Kidney (tissue), 13 donors: ENCODE measurements at regions not wholly inside any gene's neighbourhood (a gene's known extent, or its start where the extent isn't known, plus 50 kb on each side); places are given as distances from the start of the nearest gene placed in this dataset.
A peak's percentile ranks its signal among the peaks of the same experiment; 100 is the strongest.
"Not testable (repeated sequence)": the region's sequence is repeated elsewhere in the genome, so short reads cannot be mapped to it uniquely, and the experiment has no call there.

Experiments used
- DNase-seq, 5 donors: peaks; one replicate each; pipeline ENCODE4 v3.0.0-alpha.2; 2013 to 2020
- FAIRE-seq: peaks from 2 replicates; lab custom pipeline; 2012; peaks lifted over from hg19 to GRCh38; lab: Jason Lieb, UNC
- H3K27ac ChIP-seq, 2 donors: one replicate each; pipeline ENCODE4 v1.7.0; 2013; ENCODE audit warnings: low read depth in 2 of 2, low read length in 2 of 2, inconsistent platforms in 1 of 2
- H3K27me3 ChIP-seq: one replicate; pipeline ENCODE4 v1.7.1; 2013; ENCODE audit warnings: low read length, inconsistent platforms; ENCODE audit not compliant: control insufficient read depth, insufficient read depth
- H3K36me3 ChIP-seq, 3 donors: one replicate each; pipeline versions ENCODE4 v1.7.0 to v1.7.1; 2013; ENCODE audit warnings: low read length in 3 of 3, control low read depth in 1 of 3, inconsistent platforms in 1 of 3; ENCODE audit not compliant: insufficient read depth in 3 of 3, control insufficient read depth in 2 of 3
- H3K4me1 ChIP-seq, 3 donors: one replicate each; pipeline versions ENCODE4 v1.7.0 to v1.7.1; 2013; ENCODE audit warnings: low read length in 3 of 3, inconsistent platforms in 1 of 3, low read depth in 1 of 3; ENCODE audit not compliant: control insufficient read depth in 2 of 3, insufficient read depth in 2 of 3
- H3K4me3 ChIP-seq, 3 donors: one replicate each; pipeline versions ENCODE4 v1.7.0 to v1.8.1; 2013; ENCODE audit warnings: low read length in 3 of 3, control low read depth in 1 of 3, inconsistent platforms in 1 of 3
- H3K9ac ChIP-seq, 3 donors: one replicate each; pipeline versions ENCODE4 v1.7.0 to v1.7.1; 2013; ENCODE audit warnings: low read length in 3 of 3, control low read depth in 1 of 3, inconsistent platforms in 1 of 3
- H3K9me3 ChIP-seq, 3 donors: one replicate each; pipeline versions ENCODE4 v1.7.0 to v1.7.1; 2013; ENCODE audit warnings: low read length in 3 of 3, control low read depth in 1 of 3, inconsistent platforms in 1 of 3; ENCODE audit not compliant: control insufficient read depth in 2 of 3, insufficient read depth in 1 of 3
- intact Hi-C: fragments of 100-400 bp; cut with DNase I; formaldehyde crosslinking; loops from one replicate; pipeline ENCODE4 v1.11.1; 2022
- TF ChIP-seq, protein P1 (sequence below): IDR thresholded peaks from 3 replicates; pipeline ENCODE4 v1.5.1; 2012; ENCODE audit warnings: mild to moderate bottlenecking, moderate library complexity, borderline replicate concordance; ENCODE audit not compliant: insufficient read depth; ENCODE audit errors: extremely low read depth
- donor health status: control.
- donor health status: control.
- donor health status: control.
- donor health status: control.
- donor health status: control.
- donor health status: DM: yes; HTN: yes; CAD: no.
- donor health status: Normal renal cell carcinoma (clear cell type).

DNA sequence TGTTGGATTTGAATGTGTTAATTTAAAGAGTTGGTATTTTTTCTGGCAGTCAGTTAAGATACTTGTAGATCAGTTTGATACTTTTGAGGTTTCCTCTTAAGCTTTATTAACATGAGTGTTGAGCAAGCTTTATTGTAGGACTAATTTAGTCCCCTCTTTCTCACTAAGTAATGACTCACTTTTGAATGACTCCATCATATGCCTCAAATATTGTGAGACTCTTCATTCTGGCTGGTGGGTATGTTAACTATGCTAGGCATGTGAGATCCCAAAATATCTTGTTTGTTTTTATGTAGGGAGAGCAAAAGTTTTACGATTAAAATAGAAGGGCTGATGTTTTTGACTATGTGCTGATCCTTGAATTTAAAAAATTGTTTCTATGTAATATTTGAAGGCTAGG, 355.7 kb downstream of the IZUMO3 start:
- Histone ChIP-seq H3K36me3 (no peaks in the 10 kb centered on the region), H3K9me3 (peaks cover 0 to 7% (median 0%) of the 10 kb centered on the region in 3 donors), H3K4me1 (no peaks in the 10 kb centered on the region), H3K9ac (no peak overlapping the region), H3K27me3 (no peaks in the 10 kb centered on the region), H3K27ac (no peak overlapping the region), H3K4me3 (no peak overlapping the region)
- intact Hi-C loops, result no loop called here
- FAIRE-seq, result no peak
- TF ChIP-seq, protein P1, sequence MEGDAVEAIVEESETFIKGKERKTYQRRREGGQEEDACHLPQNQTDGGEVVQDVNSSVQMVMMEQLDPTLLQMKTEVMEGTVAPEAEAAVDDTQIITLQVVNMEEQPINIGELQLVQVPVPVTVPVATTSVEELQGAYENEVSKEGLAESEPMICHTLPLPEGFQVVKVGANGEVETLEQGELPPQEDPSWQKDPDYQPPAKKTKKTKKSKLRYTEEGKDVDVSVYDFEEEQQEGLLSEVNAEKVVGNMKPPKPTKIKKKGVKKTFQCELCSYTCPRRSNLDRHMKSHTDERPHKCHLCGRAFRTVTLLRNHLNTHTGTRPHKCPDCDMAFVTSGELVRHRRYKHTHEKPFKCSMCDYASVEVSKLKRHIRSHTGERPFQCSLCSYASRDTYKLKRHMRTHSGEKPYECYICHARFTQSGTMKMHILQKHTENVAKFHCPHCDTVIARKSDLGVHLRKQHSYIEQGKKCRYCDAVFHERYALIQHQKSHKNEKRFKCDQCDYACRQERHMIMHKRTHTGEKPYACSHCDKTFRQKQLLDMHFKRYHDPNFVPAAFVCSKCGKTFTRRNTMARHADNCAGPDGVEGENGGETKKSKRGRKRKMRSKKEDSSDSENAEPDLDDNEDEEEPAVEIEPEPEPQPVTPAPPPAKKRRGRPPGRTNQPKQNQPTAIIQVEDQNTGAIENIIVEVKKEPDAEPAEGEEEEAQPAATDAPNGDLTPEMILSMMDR, result no peak
- no peak for DNase-seq

DNA sequence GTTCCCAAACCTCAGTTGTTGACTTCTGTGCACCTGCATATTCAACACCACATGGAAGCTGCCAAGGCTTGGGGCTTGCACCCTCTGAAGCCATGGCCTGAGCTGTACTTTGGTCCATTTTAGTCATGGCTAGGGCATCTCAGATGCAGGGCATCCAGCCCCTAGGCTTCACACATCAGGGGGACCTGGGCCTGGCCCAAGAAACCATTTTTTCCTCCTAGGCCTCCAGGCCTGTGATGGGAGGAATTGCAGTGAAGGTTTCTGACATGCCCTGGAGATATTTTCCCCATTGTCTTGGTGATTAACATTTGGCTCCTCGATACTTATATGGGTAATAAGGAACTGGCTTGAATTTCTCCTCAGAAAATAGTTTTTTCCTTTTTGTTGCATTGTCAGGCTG, 354.5 kb upstream of the ELAVL2 start:
- H3K9me3 ChIP-seq, H3K27ac ChIP-seq, H3K9ac ChIP-seq, DNase-seq, H3K27me3 ChIP-seq, H3K4me1 ChIP-seq, intact Hi-C loops, FAIRE-seq, H3K4me3 ChIP-seq, H3K36me3 ChIP-seq: not testable (repeated sequence)

DNA sequence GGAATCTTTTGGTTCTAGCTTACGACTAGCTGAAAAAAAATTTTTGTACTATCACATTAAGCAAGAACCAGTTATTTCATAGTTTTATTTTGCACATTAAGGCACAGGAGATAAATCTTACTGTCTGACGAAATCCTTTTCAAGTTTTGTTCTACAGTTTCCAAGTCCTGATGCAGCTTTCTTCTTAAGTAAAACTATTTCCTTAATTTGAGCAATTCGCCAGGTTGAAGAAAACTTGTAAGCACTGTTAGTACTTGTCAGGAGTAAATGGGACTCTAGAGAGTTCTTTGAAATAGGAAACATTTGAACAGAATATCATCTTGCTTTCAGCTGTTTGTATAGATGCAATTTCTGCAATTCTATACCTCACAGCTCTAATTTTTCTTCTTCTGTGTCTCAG, 318.8 kb upstream of the ELAVL2 start:
- Histone ChIP-seq H3K27ac (no peak overlapping the region), H3K9ac (no peak overlapping the region), H3K4me3 (no peak overlapping the region), H3K36me3 (no peaks in the 10 kb centered on the region), H3K9me3 (no peaks in the 10 kb centered on the region), H3K4me1 (no peaks in the 10 kb centered on the region), H3K27me3 (no peaks in the 10 kb centered on the region)
- TF ChIP-seq, protein P1, result no peak
- DNase-seq (no peak), FAIRE-seq (no peak)
- intact Hi-C loops, result no loop called here

DNA sequence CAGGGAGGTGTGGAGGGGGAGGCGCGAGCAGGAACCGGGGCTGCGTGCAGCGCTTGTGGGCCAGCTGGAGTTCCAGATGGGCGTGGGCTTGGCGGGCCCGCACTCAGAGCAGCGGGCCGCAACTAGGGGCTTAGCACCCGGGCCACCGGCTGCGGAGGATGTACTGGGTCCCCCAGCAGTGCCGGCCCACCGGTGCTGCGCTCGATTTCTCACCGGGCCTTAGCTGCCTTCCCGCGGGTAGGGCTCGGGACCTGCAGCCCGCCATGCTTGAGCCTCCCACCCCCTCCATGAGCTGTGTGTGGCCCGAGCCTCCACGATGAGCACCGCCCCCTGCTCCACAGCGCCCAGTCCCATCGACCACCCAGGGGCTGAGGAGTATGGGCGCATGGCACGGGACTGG, 309.0 kb upstream of the ELAVL2 start:
- FAIRE-seq, H3K4me1 ChIP-seq, H3K4me3 ChIP-seq, H3K9me3 ChIP-seq, H3K27ac ChIP-seq, H3K36me3 ChIP-seq, H3K27me3 ChIP-seq, intact Hi-C loops, H3K9ac ChIP-seq: not testable (repeated sequence)
- DNase-seq, result peak in 1 of 5 donors; percentile 61

DNA sequence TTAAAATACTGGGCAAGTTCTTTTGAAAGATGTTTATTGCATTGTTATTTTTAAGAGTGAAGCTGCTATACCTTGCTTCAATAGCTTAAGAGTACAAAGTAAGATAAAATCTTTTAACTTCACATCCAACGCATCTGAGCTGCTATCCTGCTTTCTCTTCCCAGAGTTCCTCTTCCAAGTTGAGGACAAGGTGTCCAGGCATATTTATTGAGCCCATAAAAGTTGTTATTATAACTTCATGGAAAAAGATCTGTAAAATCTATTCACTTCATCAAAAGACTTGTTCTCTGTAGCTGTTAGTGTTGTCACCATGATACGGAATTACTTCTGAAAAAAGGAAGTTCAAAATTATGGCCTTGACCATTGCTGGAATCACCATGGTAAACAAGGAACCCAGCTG, 306.2 kb upstream of the ELAVL2 start:
- FAIRE-seq, result no peak
- no peak for DNase-seq

More for the DNA sequence above, 306.2 kb upstream of the ELAVL2 start:
- no peaks in the 10 kb centered on the region for H3K4me1 ChIP-seq
- H3K27me3 ChIP-seq, result no peaks in the 10 kb centered on the region
- intact Hi-C loops, result no loop called here
- peaks cover 0 to 3% (median 0%) of the 10 kb centered on the region in 3 donors for H3K9me3 ChIP-seq
- H3K36me3 ChIP-seq, result no peaks in the 10 kb centered on the region
- TF ChIP-seq, protein P1, result no peak
- H3K4me3 ChIP-seq, result no peak overlapping the region
- no peak overlapping the region for H3K27ac ChIP-seq
- no peak overlapping the region for H3K9ac ChIP-seq
